HepG2 (cell line): ENCODE measurements at regions not wholly inside any gene's neighbourhood (a gene's known extent, or its start where the extent isn't known, plus 50 kb on each side); places are given as distances from the start of the nearest gene placed in this dataset.

Experiments used
- ATAC-seq: fragments of 200-7000 bp; cut with Tn5 transposase; 3 replicates; pipeline ENCODE4 v1.9.1; 2020; ENCODE audit warnings: mild to moderate bottlenecking, moderate library complexity
- BruUV-seq: library from RNA; stranded (reverse); fragments of 400-500 nt; replicated peaks from 2 replicates; lab custom pipeline; 2021; lab: Mats Ljungman, UMichigan
- CTCF ChIA-PET: fragments of 300-600 bp; formaldehyde crosslinking; extraction: SDS; loops from one replicate; lab custom pipeline; 2021; ENCODE audit warnings: low total read pairs, inconsistent platforms, low intra/inter-chr PET ratio; lab: Yijun Ruan, JAX
- POLR2A ChIA-PET: fragments of 350-600 bp; sonication (Branson Sonifier 250); formaldehyde crosslinking; loops from one replicate; lab custom pipeline; 2020; ENCODE audit warnings: antibody characterized with exemption, inconsistent platforms; lab: Yijun Ruan, JAX
- DNase-seq: peaks from one replicate; pipeline ENCODE4 v3.0.0-alpha.2; 2015; ENCODE audit warnings: low spot score
- FAIRE-seq: peaks from 3 replicates; lab custom pipeline; 2011; peaks lifted over from hg19 to GRCh38; lab: Jason Lieb, UNC
- H2AFZ ChIP-seq: one replicate; pipeline ENCODE4 v1.6.1; 2011; ENCODE audit warnings: low read length, inconsistent platforms
- H3K27ac ChIP-seq: fragments of 300-600 bp; 3 replicates; pipeline ENCODE4 v1.8.0; 2011; ENCODE audit warnings: mixed run types, mild to moderate bottlenecking, mixed read lengths, low read length, inconsistent platforms; ENCODE audit not compliant: insufficient read depth; ENCODE audit errors: extremely low read length
- H3K27me3 ChIP-seq, 2 experiments: fragments of 200-600 bp in 1 of 2; 2 replicates in 1 of 2; 3 replicates in 1 of 2; pipeline versions ENCODE4 v1.6.0 to v1.8.0; 2011; ENCODE audit warnings: low read length in 2 of 2, mild to moderate bottlenecking in 2 of 2, moderate library complexity in 2 of 2, inconsistent platforms in 1 of 2; ENCODE audit not compliant: insufficient read depth in 2 of 2, control insufficient read depth in 1 of 2
- H3K36me3 ChIP-seq, 2 experiments: fragments of 200-600 bp in 1 of 2; replicated peaks in 1 of 2; 2 replicates in 1 of 2; 3 replicates in 1 of 2; pipeline versions ENCODE4 v1.5.1 to v1.8.0; 2011; ENCODE audit warnings: low read length in 2 of 2, inconsistent platforms in 1 of 2; ENCODE audit not compliant: insufficient read depth in 2 of 2, control insufficient read depth in 1 of 2
- H3K4me1 ChIP-seq: 2 replicates; pipeline ENCODE4 v1.5.1; 2012; ENCODE audit warnings: low read length, inconsistent platforms; ENCODE audit not compliant: insufficient read depth
- H3K4me2 ChIP-seq: 2 replicates; pipeline ENCODE4 v1.6.0; 2011; ENCODE audit warnings: low read depth, low read length, inconsistent platforms
- H3K4me3 ChIP-seq, 3 experiments: fragments of 200-600 bp in 1 of 3; sonication (generic), shearing (Covaris generic) in 1 of 3; replicated peaks in 1 of 3; 2 replicates each; pipeline ENCODE4 v1.5.1; 2011 to 2016; ENCODE audit warnings: low read length in 3 of 3, inconsistent platforms in 2 of 3, low read depth in 2 of 3, mild to moderate bottlenecking in 2 of 3, control low read depth in 1 of 3, mixed read lengths in 1 of 3; ENCODE audit not compliant: insufficient read depth in 1 of 3
- H3K79me2 ChIP-seq: one replicate; pipeline ENCODE4 v1.6.1; 2011; ENCODE audit warnings: low read length, inconsistent platforms; ENCODE audit not compliant: insufficient read depth
- H3K9ac ChIP-seq: 2 replicates; pipeline ENCODE4 v1.6.0; 2011; ENCODE audit warnings: mild to moderate bottlenecking, low read depth, low read length, inconsistent platforms; ENCODE audit not compliant: insufficient read depth
- H3K9me3 ChIP-seq: 2 replicates; pipeline ENCODE4 v1.5.1; 2012; ENCODE audit warnings: mild to moderate bottlenecking, low read length
- H4K20me1 ChIP-seq: 2 replicates; pipeline ENCODE4 v1.6.0; 2011; ENCODE audit warnings: inconsistent platforms, mild to moderate bottlenecking, low read length, moderate library complexity; ENCODE audit not compliant: insufficient read depth
- CBX2 ChIP-seq, 2 experiments: fragments of 200-600 bp in 1 of 2; sonication (generic); formaldehyde crosslinking in 1 of 2; IDR thresholded peaks; 2 replicates each; pipeline versions ENCODE4 v1.7.0 to v1.8.1; 2018 to 2022; ENCODE audit warnings: low read depth in 2 of 2, low read length in 1 of 2, mild to moderate bottlenecking in 1 of 2, missing genetic modification reagents in 1 of 2
- DNMT1 ChIP-seq: sonication (generic); formaldehyde crosslinking; IDR thresholded peaks from 2 replicates; pipeline ENCODE4 v1.5.1; 2020; ENCODE audit warnings: mild to moderate bottlenecking, missing genetic modification reagents
- EHMT2 ChIP-seq: fragments of 200-600 bp; sonication (generic); IDR thresholded peaks from 2 replicates; pipeline ENCODE4 v1.7.0; 2017; ENCODE audit warnings: antibody characterized with exemption, low read depth, low read length, borderline replicate concordance
- HDAC2 ChIP-seq: sonication (generic); formaldehyde crosslinking; IDR thresholded peaks from 2 replicates; pipeline ENCODE4 v1.4.0; 2020; ENCODE audit warnings: missing genetic modification reagents
- KDM5B ChIP-seq: sonication (generic); formaldehyde crosslinking; IDR thresholded peaks from 2 replicates; pipeline ENCODE4 v1.4.0; 2020; ENCODE audit warnings: missing genetic modification reagents, mild to moderate bottlenecking, borderline replicate concordance
- PHF8 ChIP-seq: sonication (generic); formaldehyde crosslinking; IDR thresholded peaks from 2 replicates; pipeline ENCODE4 v1.5.0; 2020; ENCODE audit warnings: missing genetic modification reagents
- POLR2AphosphoS2 ChIP-seq: IDR thresholded peaks from 2 replicates; pipeline ENCODE4 v1.6.1; 2011; ENCODE audit warnings: low read depth, low read length, improper control_type of control experiment
- STAT5B ChIP-seq: sonication (generic); formaldehyde crosslinking; IDR thresholded peaks from 2 replicates; pipeline ENCODE4 v1.4.0; 2020; ENCODE audit warnings: missing genetic modification reagents
- TEF ChIP-seq: sonication (generic); formaldehyde crosslinking; IDR thresholded peaks from 2 replicates; pipeline ENCODE4 v1.5.0; 2020; ENCODE audit warnings: missing genetic modification reagents
- ZC3H4 ChIP-seq: sonication (generic); formaldehyde crosslinking; IDR thresholded peaks from 2 replicates; pipeline ENCODE4 v1.4.0; 2020; ENCODE audit warnings: missing genetic modification reagents, borderline replicate concordance
- ZFP36L2 ChIP-seq: sonication (generic); formaldehyde crosslinking; IDR thresholded peaks from 2 replicates; pipeline ENCODE4 v1.4.0; 2020; ENCODE audit warnings: missing genetic modification reagents
- ZNF260 ChIP-seq: sonication (generic); formaldehyde crosslinking; IDR thresholded peaks from 2 replicates; pipeline ENCODE4 v1.4.0; 2020; ENCODE audit warnings: missing genetic modification reagents, low read depth, mild to moderate bottlenecking, borderline replicate concordance
- ZNF598 ChIP-seq: sonication (generic); formaldehyde crosslinking; IDR thresholded peaks from 2 replicates; pipeline ENCODE4 v1.5.1; 2020; ENCODE audit warnings: mild to moderate bottlenecking, missing genetic modification reagents, borderline replicate concordance
- ZNF629 ChIP-seq: sonication (generic); formaldehyde crosslinking; conservative IDR thresholded peaks from 2 replicates; pipeline ENCODE4 v1.5.0; 2020; ENCODE audit warnings: missing genetic modification reagents
- ZNF883 ChIP-seq: sonication (generic); formaldehyde crosslinking; IDR thresholded peaks from 2 replicates; pipeline ENCODE4 v1.5.1; 2020; ENCODE audit warnings: mild to moderate bottlenecking, missing genetic modification reagents; ENCODE audit errors: not compliant biosample characterization
- WGBS: methylation state at CpG from one replicate; pipeline ENCODE4 v1.1.6; 2017; ENCODE audit warnings: low lambda C conversion rate; 5-methylcytosine and 5-hydroxymethylcytosine counted together
- in situ Hi-C: cut with HindIII; loops from 2 replicates; pipeline ENCODE4 v1.10.0; 2017; ENCODE audit warnings: low pct_unique_long_range_greater_than_20kb; ENCODE audit not compliant: extremely low pct_ligation_motif_present
- intact Hi-C: fragments of 100-400 bp; cut with micrococcal nuclease; formaldehyde crosslinking; loops from one replicate; pipeline ENCODE4 v1.10.0; 2022; ENCODE audit not compliant: unreplicated experiment
- TF ChIP-seq, protein P1 (sequence below): sonication (generic); formaldehyde crosslinking; IDR thresholded peaks from 2 replicates; pipeline ENCODE4 v1.5.0; 2020; ENCODE audit warnings: missing genetic modification reagents

DNA sequence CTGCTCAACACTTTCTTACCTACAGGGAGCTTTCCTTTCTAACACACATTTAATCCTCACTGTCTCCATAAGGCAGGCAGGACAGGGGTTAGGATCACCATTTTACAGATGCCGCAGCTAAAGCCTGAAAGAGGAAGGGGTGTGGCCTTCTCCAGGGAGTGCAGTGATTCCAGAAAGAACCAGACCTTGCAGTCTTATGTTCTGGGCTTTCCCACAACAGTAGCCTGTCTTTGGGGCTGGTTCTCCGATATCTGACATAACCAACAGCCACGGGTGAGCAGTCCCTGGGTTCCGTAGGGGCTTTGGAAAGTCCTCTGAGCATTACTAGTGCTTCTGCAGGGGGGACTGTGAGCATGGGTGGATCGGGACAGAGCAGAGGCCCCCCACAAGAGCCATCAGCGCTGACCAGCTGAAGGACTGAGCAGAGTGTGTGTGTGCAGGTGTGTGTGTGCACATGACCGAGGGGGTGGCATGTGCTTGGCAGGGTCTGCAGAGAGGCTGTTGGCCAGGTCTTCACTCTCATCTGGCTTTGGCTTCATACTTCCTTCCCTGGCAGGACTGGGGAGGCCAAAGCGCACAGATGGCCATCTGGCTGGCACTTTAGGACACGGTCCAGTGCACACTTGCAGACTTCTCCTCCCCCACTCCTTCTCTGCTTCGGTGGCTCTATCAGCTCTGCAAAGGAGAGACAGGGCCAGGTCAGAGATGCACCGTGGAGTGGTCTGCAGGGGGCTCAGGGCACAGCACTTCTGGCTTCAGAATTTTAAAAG, 400.3 kb downstream of the RPS24 start:
- no peaks in the 10 kb centered on the region for H3K27me3 ChIP-seq
- ATAC-seq (no peak), DNase-seq (no peak), FAIRE-seq (no peak)
- in situ Hi-C loops, result no loop called here
- intact Hi-C loops, result loop anchor here (10.0 kb wide), 1 partner anchor 761 kb away; no protein-coding TSS in a partner anchor
- BruUV-seq, result no TSS peak
- H3K36me3 ChIP-seq, result no peaks in the 10 kb centered on the region
- H2AFZ ChIP-seq, result no peak overlapping the region
- 91% methylated on average over 8 of the region's 11 CpGs for WGBS
- no peaks in the 10 kb centered on the region for H3K79me2 ChIP-seq
- no peak overlapping the region for H3K4me2 ChIP-seq
- H3K9ac ChIP-seq, result no peak overlapping the region
- no peak overlapping the region for H3K4me3 ChIP-seq
- ChIA-PET CTCF (no interaction called here), POLR2A (no interaction called here)
- TF ChIP-seq CBX2 (IDR thresholded peaks at IDR 0.05; ENCODE audit: low read depth, low read length) (no peak), CBX2 (CRISPR knock-in tag; IDR thresholded peaks at IDR 0.05; ENCODE audit: low read depth) (no peak), ZFP36L2 (CRISPR knock-in tag) (no peak), KDM5B (CRISPR knock-in tag) (no peak), HDAC2 (CRISPR knock-in tag) (no peak), PHF8 (CRISPR knock-in tag) (no peak), ZNF629 (CRISPR knock-in tag) (no peak)
- H4K20me1 ChIP-seq, result no peaks in the 10 kb centered on the region
- no peak overlapping the region for H3K27ac ChIP-seq
- peaks cover 35% of the 10 kb centered on the region for H3K4me1 ChIP-seq
- H3K9me3 ChIP-seq, result no peaks in the 10 kb centered on the region

GRCh38 chr10:78434886-78435285, 401.2 kb downstream of the RPS24 start:
- no peak overlapping the region for H3K27ac ChIP-seq
- H3K36me3 ChIP-seq, result no peaks in the 10 kb centered on the region
- BruUV-seq, result no TSS peak
- H4K20me1 ChIP-seq, result no peaks in the 10 kb centered on the region
- no peaks in the 10 kb centered on the region for H3K9me3 ChIP-seq
- DNase-seq (no peak), FAIRE-seq (no peak), ATAC-seq (no peak)
- H3K79me2 ChIP-seq, result no peaks in the 10 kb centered on the region
- H3K9ac ChIP-seq, result no peak overlapping the region
- ChIA-PET CTCF (no interaction called here), POLR2A (no interaction called here)
- H3K27me3 ChIP-seq, result no peaks in the 10 kb centered on the region
- H3K4me3 ChIP-seq, result no peak overlapping the region
- in situ Hi-C loops, result no loop called here
- intact Hi-C loops, result loop anchor here (10.0 kb wide), 1 partner anchor 760 kb away; no protein-coding TSS in a partner anchor
- WGBS, result 98% methylated on average over 6 of the region's 8 CpGs
- H3K4me1 ChIP-seq, result peaks cover 45% of the 10 kb centered on the region
- no peak overlapping the region for H2AFZ ChIP-seq
- no peak overlapping the region for H3K4me2 ChIP-seq
- TF ChIP-seq ZNF260 (no peak), TEF (no peak), STAT5B (CRISPR knock-in tag) (no peak), ZNF598 (CRISPR knock-in tag) (no peak), EHMT2 (no peak), ZC3H4 (CRISPR knock-in tag) (no peak), POLR2AphosphoS2 (no peak), ZNF883 (CRISPR knock-in tag) (no peak), DNMT1 (CRISPR knock-in tag) (no peak)
- TF ChIP-seq, protein P1, sequence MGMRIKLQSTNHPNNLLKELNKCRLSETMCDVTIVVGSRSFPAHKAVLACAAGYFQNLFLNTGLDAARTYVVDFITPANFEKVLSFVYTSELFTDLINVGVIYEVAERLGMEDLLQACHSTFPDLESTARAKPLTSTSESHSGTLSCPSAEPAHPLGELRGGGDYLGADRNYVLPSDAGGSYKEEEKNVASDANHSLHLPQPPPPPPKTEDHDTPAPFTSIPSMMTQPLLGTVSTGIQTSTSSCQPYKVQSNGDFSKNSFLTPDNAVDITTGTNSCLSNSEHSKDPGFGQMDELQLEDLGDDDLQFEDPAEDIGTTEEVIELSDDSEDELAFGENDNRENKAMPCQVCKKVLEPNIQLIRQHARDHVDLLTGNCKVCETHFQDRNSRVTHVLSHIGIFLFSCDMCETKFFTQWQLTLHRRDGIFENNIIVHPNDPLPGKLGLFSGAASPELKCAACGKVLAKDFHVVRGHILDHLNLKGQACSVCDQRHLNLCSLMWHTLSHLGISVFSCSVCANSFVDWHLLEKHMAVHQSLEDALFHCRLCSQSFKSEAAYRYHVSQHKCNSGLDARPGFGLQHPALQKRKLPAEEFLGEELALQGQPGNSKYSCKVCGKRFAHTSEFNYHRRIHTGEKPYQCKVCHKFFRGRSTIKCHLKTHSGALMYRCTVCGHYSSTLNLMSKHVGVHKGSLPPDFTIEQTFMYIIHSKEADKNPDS (CRISPR knock-in tag), result no peak
